ENCODE measurements at regions not wholly inside any gene's neighbourhood (a gene's known extent, or its start where the extent isn't known, plus 50 kb on each side); places are given as distances from the start of the nearest gene placed in this dataset.
A peak's percentile ranks its signal among the peaks of the same experiment; 100 is the strongest.

DNA sequence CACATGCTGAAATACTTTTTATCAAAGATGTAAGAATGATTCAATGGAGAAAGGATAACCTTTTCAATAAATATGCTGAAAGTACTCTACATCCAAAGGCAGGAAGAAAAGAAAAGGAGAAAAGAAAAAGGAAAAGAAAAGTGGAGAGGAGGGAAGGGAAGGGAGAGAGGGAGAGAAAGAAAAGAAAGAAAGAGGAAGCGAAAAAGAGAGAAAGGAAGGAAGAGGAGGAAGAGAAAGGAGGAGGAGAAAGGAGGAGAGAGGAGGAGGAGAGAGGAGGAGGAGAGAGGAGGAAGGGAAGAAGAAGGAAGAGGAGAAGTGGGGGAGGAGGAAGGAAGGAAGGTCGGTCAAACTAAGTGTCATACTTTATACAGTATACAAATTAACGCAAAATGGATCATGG, 297.4 kb upstream of the HSF2 start:
- DNase-seq (ENCODE audit: low spot score) = no peak
- in situ Hi-C loops (cut with HindIII; ENCODE audit: low sequenced_read_pairs) = no loop called here

DNA sequence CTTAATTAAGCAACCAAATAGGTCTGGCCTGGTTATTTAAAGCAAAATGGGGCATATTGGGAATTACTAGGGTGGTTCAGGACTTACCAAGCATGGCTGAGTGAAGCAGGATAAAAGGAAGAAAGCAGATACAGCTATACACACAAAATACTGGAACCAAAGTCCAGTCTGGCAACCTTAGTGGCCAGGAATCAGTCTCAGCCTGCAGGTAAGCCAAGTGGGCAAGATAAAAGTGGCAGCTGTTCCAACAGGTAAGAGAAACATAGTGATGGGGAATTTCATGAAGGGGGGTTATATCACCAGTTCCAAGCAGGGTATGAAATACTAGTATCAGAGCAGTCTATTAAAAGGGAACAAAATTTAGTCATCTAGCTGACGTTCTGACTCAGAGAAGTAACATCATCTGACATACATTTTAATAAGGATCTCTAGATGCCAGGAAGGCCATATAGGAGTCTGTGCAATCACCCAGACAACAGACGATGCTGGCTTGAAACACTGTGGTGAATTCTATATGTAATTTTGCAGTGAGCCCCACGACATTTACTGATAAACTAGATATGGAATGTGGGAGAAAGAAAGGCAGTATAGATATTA, 292.1 kb upstream of the HSF2 start:
- in situ Hi-C loops (cut with HindIII; ENCODE audit: low sequenced_read_pairs) = no loop called here
- DNase-seq (ENCODE audit: low spot score) = no peak

DNA sequence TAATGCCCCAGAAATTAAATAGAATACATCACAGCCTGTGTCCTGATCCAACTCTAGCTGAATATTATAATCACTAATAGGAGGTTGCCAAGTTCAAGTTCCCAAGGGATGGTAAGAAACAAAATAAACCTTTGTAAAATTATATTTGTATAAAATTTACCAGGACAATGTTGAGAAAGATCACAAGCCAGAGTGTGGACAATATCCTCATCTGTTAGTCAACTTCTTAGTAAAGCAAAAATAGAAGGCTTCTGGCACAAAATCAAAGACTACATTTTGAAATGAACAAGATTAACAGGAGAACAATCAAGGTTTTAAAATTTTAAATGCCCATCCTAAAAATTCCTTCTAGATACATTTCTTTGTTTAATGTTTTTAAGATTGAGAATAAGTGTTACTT, 290.4 kb upstream of the HSF2 start:
- in situ Hi-C loops (cut with HindIII; ENCODE audit: low sequenced_read_pairs) = no loop called here
- DNase-seq (ENCODE audit: low spot score) = no peak

DNA sequence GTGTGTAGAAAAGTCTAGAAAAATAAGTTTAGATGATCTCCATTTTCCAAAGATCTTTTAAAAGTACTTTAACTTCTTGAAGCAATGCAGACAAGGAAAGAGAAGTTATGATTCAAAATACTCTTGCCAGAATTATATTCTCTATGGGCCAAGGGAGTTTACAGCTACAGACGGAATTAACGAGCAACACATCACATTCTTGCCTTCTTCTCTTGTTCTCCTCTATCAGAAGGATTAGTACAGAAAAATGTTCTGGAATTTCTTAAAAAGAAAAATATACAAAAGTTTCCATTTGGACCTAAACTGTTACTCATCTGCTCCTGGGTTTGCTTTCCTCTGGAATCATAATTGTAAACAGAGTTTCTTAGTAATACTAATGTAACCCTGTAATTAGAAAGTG, 284.7 kb upstream of the HSF2 start:
- in situ Hi-C loops (cut with HindIII; ENCODE audit: low sequenced_read_pairs) = no loop called here
- no peak for DNase-seq (ENCODE audit: low spot score)

DNA sequence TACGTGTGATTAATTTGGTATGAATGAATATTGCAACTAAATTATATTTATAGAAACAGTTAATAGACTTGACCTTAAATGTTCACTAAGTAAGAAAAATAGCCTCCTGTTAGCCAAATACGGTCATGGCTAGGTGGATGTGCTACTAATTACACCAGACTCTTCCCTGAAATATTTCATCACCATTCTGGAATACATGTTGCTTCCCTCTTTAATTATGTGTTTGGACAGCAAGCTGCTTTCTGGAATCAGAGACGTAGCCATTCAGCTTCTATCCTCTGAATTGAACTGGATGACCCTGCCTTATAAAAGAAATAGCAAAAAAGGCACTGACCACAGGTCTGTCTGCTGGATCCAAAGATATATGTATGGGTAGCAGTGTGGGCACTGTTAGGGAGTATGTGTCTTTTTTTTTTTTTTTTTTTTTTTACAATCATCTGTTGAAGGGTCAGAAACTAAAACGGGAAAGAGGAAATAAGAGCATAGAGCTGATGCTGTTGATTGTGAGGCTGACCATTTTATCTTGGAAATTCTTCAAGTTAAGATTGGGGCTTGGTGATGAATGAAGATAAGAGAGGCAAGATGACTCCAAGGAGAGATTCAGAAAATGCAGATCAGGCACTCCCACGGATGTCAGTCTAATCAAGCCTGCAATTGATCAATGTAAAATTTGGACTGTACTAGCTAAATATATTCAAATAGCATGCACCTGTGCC, 283.2 kb upstream of the HSF2 start:
- DNase-seq (ENCODE audit: low spot score) = no peak
- in situ Hi-C loops (cut with HindIII; ENCODE audit: low sequenced_read_pairs) = no loop called here

DNA sequence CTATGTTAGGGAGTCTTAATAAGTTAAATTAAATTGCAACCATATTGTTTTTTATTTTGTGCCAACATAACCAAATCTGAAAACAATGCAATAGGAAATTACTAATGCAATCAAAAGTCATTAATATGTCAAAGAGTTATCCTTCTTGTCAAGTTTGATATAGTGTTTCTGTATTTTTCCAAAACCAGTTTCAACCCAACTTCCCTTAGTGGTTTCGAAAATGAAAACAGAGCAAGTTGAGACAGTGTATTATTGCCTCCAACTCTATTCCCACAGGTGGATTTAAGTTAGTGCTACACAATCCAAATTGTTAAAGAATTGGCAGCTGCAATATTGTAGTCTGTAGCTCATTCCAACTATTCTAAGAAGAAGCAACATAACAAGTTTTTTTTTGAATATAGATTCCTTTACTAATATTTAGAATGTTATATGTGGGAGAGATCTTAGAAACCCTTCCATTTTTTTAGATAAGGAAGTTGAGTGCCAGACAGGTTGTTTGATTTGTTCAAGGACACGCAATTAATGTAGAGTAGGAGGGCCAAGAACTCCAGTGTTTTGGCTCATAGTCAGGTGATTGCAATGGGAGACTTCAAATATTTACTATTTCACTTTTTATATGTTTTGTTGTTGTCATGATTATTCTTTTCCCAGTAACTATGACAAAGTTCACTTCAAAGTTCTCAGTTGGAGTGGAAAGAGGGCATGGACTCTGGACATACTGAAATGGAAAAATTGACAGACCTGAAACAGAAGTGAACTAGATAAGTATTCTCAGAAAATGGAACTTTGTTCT, 282.4 kb upstream of the HSF2 start:
- DNase-seq (ENCODE audit: low spot score) = no peak
- in situ Hi-C loops (cut with HindIII; ENCODE audit: low sequenced_read_pairs) = no loop called here

DNA sequence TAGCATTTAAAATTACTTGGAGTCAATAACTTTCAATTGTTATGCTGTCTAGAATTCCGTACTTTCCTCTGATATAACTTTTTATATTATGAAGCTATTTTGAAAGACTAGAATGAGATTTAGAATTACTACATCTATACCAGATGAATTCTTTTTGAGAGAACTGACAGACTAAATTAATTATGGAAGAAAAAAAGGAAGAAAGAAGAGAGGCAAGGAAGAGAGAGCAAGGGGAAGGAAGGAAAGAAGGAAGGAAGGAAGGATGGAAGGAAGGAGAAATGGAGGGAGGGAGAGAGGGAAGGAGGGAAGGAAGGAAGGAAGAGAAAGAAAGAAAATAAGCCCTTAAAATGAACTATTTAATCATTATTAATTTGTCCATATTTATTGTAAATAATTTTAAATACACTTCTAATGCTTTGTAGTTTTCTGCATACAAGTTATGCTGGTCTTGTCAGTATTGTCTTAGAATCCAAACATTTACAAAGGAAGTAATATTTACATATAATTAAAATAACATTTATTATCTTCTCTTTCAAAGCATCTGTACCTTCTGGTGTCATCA, 280.4 kb upstream of the HSF2 start:
- in situ Hi-C loops (cut with HindIII; ENCODE audit: low sequenced_read_pairs) = no loop called here
- no peak for DNase-seq (ENCODE audit: low spot score)

DNA sequence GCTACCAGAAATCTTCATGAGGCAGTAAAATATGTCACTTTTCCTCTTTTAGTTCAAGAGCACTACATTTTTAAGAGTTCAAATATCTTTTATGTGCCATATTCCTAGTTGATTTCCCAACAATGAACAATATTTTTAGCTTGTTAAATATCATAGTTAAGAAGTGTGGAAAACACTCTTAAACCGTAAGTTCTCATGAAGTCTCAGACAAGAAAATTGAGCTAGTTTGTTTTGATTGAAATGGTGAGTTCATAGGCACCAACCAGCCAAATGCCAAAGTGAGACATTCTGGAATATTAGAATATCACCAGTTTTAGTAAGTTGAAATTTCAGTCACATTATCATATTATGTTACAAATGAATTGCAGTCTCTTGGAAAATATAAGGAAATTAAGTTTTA, 277.2 kb upstream of the HSF2 start:
- in situ Hi-C loops (cut with HindIII; ENCODE audit: low sequenced_read_pairs) = no loop called here
- no peak for DNase-seq (ENCODE audit: low spot score)

DNA sequence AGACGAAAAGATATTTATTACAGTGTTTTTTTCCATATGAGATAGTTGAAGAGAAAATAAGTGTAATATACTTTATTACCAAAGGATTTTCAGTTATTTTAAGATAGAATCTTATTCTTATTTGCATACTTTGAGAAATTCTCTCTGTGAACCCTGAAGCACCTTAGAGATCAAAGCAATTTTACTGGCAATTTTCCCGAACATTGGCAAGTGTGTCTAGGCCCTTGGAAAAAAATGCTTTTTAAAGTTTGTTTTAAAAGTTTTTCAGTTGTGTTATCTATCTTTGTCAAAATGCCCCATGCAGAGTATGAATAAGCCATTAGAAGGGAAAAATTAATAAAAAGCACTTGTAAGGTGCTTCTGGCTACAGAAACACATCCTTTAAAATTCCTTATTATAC, 276.8 kb upstream of the HSF2 start:
- in situ Hi-C loops (cut with HindIII; ENCODE audit: low sequenced_read_pairs) = no loop called here
- no peak for DNase-seq (ENCODE audit: low spot score)

DNA sequence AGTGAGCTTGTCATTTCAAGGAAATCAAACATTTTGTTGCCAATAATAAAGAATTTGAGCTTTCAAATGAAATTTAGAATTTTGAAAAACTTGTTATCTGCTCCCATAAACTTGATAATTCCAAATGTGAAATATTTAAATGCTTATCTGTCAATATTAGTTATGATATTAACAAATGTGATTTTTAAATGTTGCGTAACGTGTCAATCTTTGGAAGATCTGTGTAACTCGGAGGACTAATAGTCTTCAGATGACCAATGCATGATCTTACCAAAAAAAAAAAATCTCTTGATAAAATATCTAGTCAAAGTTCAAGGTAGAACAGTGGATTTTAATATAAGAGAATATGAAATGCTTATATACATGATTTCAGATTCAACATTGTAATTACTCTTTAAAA, 274.5 kb upstream of the HSF2 start:
- no peak for DNase-seq (ENCODE audit: low spot score)
- in situ Hi-C loops (cut with HindIII; ENCODE audit: low sequenced_read_pairs) = no loop called here

DNA sequence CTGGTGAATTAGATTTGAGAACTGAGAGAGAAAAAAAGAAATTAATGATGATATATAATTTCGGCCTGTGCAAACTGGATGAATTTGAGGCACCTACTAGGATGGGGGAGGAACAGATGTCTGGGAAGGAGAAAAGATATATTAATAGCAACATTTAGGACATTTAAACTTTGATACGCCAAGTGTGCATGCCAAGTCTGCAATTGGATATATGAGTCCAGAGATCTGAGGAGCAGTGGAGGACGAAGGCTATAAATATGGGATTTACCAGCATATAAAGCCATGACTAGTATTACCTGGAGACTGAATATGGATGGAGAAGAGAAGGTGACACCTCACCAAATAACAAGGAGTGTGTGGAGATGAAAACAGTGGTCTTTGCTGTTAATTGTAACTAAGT, 272.6 kb upstream of the HSF2 start:
- no peak for DNase-seq (ENCODE audit: low spot score)
- in situ Hi-C loops (cut with HindIII; ENCODE audit: low sequenced_read_pairs) = no loop called here

DNA sequence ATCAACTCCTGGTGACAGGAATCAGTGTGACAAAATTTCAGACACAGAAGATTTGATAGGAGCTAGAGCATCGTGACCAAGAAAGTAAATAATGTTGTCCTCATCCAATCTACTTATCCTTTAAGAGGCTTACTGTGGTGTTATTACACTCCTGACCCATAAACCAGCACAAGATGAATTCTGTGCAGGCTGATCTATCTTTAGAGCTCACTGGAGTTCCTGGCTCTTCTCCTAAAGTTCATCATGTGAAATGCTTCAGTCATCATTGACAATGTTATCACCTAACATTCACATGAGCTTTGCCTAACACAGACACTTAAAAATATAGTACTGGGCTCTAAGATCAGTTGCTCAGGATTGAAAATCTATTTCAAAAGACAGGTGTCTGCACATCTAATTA, 271.0 kb upstream of the HSF2 start:
- DNase-seq (ENCODE audit: low spot score) = peak; percentile 13
- in situ Hi-C loops (cut with HindIII; ENCODE audit: low sequenced_read_pairs) = no loop called here

DNA sequence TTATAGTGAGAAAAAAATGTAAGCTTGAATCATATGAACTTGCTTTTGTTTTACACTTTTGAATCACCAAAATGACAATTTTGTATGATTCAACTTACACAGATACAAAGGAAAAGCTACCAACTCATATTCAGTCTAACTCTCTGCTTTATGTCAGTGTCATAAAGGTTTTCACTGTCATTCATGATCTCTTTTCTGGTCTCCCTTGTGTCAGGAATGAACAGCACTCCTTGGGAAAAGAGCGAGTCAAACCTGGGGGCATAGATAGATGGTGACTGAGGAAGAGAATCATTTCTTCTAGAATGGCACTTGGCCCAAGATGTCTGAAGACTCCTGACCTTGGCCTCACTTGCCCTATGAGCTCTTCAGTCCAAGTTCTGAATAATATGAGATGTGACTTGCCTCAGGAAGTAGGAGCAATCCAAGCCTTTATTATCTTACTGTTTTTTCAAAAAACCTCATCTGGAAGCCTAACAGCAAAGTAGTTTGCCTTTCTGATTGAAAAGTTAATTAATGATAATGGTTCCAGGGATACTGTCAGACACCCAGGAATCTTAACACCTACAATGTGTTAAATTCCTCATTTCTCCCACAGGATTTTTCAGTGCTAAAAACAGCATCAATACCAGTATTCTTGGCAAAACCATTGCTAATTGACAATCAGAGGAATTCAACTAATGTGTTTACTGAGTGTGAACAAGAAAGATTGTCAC, 270.0 kb upstream of the HSF2 start:
- peak; percentile 10 for DNase-seq (ENCODE audit: low spot score)
- in situ Hi-C loops (cut with HindIII; ENCODE audit: low sequenced_read_pairs) = no loop called here

DNA sequence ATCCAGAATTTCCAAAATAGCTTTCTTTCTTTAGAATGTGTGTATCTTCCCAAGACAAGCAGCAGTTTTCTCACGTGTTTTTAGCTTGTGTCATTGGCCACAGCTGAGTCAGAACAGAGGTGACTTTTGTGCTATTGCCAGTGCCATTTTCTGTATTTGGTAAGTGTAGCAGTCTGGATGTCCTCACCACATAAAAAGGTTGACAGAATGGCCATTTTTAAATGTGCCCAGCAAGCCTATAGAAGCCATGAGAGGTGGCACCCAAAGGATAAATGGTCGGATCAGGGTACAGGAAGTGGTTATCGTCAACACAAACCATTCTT, 269.5 kb upstream of the HSF2 start:
- in situ Hi-C loops (cut with HindIII; ENCODE audit: low sequenced_read_pairs) = no loop called here
- peak; percentile 12 for DNase-seq (ENCODE audit: low spot score)

DNA sequence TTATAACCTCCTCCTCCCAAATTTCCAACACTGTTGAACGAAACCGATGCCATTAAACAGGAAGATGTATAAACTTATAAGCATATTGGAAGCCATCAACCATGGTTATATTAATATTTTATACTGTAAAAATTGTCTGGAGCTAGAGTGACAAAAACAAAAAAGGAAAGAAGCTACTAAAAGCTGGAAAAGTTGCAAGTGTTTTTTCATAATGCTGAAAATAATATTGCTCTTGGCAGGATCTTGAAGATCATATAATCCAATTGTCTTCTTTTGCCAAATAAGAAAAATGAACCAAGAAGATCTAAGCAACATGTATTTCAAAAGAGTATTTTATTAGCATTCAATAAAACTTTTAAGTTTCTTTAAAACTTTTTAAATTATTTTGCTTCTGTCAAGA, 268.9 kb upstream of the HSF2 start:
- no peak for DNase-seq (ENCODE audit: low spot score)
- in situ Hi-C loops (cut with HindIII; ENCODE audit: low sequenced_read_pairs) = no loop called here

DNA sequence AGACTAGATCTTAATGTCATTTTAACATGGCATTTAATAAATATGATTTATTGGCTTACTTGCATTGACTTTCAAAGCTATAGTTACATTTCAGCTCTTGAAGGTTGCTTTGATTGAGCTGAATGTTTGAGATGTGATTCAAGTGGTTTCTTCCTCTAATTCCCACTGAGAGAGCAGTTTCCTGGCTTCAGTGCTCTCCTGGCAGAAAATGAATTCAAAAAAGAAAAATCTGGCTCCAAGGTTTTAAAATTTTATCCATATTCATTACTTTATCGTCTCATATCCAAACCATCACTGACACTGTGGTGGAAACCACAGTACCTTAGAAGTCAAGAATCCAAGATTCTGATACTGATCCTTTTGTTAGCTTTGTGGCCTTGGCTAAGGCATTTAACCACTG, 263.1 kb upstream of the HSF2 start:
- in situ Hi-C loops (cut with HindIII; ENCODE audit: low sequenced_read_pairs) = no loop called here
- no peak for DNase-seq (ENCODE audit: low spot score)

DNA sequence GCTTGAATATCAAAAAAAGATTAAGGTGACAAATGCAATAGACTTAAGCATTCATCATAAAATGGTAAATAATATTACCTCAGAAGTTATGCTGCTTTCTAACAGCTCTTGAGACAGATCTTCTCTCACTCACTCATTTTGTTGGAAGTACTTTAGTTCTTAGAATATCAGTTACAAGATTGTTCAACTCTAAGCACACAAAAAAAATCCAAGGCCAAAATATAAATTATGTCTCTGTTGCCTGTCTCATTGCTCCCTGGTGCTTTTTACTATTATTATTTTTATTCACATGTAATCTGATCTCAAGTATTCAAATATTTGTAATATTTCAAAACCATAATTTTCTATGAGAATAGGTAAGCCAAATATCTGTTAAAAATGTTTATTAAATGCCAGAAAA, 259.4 kb upstream of the HSF2 start:
- in situ Hi-C loops (cut with HindIII; ENCODE audit: low sequenced_read_pairs) = no loop called here
- no peak for DNase-seq (ENCODE audit: low spot score)

DNA sequence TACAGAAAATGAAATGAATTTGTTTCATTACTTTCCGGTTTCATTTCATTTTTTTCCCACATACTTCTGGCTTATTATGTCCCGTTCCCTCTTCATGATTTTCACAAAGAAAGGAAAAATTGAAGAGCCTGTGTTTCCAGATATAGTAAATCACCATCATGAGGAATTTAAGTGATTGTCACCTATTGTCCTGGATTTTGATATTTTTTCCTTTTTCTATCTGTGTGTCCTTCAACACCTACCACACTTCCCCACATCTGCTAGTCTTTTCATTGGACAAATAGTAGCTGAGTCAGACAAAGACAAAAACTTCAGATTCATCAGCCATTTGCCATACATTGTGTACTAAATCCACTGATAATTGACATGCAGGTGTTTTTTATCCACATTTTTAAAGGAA, 258.2 kb upstream of the HSF2 start:
- in situ Hi-C loops (cut with HindIII; ENCODE audit: low sequenced_read_pairs) = no loop called here

DNA sequence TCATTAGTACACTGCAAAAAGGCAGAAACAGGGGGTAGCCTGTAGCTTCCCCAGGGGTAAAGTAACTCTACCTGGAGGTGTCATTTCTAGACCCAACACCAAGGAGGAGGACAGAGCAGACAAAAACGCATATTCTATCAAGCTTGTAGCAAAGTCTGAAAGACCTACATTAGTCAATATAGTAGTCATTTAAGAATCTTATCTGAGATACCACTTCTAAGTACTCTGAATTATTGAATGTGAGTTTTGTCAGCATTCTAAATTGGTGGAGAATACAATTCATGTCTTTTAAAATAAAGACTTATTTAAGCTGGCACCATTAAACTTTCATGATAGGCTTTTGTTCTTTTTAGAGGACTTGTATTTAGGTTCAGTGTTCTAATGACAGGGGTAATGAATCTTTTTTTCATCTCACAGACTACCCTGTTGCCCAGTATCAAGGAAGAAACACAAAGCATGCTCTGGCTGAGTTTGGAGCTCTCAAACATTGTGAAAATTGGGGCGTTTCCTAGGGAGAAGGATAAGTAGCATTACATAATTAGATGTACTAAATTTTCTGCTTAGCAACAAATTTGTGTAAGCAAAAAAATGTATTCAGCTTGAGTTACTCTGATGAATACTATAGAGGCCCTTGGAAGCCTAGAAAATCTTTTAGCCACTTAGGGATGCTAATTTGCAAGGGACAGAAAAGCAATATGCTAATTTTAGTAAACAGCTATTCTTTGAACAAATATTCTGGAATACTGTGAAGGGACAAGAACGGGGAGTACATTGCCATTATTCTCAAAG, 255.4 kb upstream of the HSF2 start:
- peak; percentile 37 for DNase-seq (ENCODE audit: low spot score)
- in situ Hi-C loops (cut with HindIII; ENCODE audit: low sequenced_read_pairs) = no loop called here

More for the DNA sequence above, 258.2 kb upstream of the HSF2 start:
- DNase-seq (ENCODE audit: low spot score) = no peak
